ENCODE measurements at regions not wholly inside any gene's neighbourhood (a gene's known extent, or its start where the extent isn't known, plus 50 kb on each side); places are given as distances from the start of the nearest gene placed in this dataset.

DNA sequence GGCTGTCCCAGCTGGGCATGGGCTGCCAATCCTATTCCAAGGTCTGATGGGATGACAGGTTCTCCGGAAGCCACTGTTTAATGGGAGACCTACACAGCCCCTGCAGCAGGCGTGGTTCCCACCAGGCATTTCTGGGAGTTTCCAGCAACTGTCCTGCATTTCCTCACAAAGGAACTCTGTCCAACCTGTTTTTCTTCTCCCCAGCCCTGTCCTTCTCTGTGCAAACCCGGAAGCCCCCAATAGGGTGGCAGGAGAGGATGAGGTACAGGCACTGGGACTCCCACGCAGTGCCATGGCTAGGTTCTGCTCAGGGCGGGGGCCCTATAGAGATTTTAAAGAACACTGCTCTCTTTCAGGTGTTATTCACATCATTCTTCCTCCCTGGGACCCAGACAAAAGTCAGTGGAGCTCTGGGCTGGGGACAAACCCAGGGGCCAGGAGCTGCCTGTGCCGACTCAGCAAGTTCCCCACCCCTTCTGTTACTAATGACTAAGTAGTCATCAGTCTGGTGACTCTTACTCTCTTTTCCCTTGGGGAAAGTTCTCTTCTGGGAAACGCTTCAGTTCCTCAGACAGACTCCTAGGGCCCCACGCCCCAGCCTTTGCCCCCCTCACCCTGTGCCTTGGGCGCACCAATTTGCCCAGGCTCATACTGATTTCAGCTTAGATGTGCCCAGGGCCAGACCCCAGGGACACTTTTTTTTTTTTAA, 97.7 kb downstream of the CD47 start:
- TF ChIP-seq, protein P1, sequence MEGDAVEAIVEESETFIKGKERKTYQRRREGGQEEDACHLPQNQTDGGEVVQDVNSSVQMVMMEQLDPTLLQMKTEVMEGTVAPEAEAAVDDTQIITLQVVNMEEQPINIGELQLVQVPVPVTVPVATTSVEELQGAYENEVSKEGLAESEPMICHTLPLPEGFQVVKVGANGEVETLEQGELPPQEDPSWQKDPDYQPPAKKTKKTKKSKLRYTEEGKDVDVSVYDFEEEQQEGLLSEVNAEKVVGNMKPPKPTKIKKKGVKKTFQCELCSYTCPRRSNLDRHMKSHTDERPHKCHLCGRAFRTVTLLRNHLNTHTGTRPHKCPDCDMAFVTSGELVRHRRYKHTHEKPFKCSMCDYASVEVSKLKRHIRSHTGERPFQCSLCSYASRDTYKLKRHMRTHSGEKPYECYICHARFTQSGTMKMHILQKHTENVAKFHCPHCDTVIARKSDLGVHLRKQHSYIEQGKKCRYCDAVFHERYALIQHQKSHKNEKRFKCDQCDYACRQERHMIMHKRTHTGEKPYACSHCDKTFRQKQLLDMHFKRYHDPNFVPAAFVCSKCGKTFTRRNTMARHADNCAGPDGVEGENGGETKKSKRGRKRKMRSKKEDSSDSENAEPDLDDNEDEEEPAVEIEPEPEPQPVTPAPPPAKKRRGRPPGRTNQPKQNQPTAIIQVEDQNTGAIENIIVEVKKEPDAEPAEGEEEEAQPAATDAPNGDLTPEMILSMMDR (IDR thresholded peaks at IDR 0.05) = no peak
- no peak overlapping the region for H3K27ac ChIP-seq
- no peak for DNase-seq (ENCODE audit: low spot score)
- H3K4me3 ChIP-seq = no peak overlapping the region

DNA sequence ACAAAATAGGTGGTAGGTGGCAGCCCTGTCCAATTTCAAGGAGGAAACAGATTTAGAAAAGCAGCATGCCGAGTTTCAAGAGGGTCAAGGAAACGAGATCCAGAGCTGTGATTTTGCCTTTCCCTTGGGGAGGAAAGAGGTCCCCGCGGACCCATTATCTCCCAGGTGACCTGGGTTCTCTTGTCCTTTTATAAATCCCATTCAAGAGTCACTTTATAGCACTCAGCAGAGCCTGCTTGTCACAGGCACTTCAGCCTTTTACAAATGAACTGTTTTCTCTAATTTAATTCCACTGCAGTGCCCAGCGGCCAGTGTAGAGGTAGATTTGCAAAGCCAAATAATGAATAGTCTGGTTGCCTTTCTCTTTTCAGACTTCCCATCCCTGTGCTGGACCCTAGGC, 99.9 kb downstream of the CD47 start:
- no peak overlapping the region for H3K4me3 ChIP-seq
- H3K27ac ChIP-seq = no peak overlapping the region
- TF ChIP-seq, protein P1 (IDR thresholded peaks at IDR 0.05) = no peak
- no peak for DNase-seq (ENCODE audit: low spot score)

DNA sequence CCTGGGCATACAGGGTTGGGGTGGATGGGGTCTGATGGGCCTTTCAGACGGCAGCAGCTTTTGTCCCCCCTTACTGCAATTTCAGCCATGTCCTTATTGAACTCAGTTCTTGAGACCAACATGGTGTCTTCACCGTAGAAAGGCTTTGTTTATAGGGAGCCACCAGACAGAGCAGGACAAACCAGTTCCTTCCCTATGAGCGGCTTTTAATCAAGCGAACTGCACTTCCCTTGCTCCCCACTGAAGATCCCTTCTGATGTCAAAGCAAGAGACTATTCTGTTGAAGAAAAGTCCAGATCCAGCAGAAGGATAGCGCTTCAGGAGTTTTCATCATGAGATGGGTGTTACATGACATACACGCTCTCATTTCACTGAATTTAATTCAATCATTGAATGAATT, 100.4 kb downstream of the CD47 start:
- TF ChIP-seq, protein P1 (IDR thresholded peaks at IDR 0.05) = no peak
- no peak for DNase-seq (ENCODE audit: low spot score)
- Histone ChIP-seq H3K27ac (no peak overlapping the region), H3K4me3 (no peak overlapping the region)

DNA sequence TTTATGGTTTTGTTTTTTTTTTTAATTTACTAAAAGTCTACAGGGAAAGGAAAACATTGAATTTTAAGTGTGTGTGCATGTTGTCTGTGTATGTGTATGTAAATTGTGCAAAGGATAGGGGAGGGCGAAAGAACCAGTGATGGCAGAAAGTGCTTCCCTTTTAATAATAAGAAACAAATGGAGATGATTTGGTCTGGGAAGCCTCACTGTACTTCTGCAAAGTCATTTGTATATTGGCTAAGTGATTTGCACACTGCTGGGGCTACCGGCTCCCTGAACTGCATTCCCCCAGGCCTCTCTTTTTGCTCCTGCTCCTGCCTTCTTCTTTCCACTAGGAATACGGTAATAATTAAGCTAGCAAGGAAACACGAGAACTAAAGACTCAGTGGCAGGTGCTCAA, 101.2 kb downstream of the CD47 start:
- TF ChIP-seq, protein P1 (IDR thresholded peaks at IDR 0.05) = no peak

GRCh38 chr3:107988460-107989175, 102.2 kb downstream of the CD47 start:
- Histone ChIP-seq H3K4me3 (no peak overlapping the region), H3K27ac (peak overlapping the region in 1 of 2 donors; percentile 37)
- TF ChIP-seq, protein P1 (IDR thresholded peaks at IDR 0.05) = no peak
- DNase-seq (ENCODE audit: low spot score) = no peak

More for the DNA sequence above, 101.2 kb downstream of the CD47 start:
- H3K27ac ChIP-seq = no peak overlapping the region
- no peak for DNase-seq (ENCODE audit: low spot score)
- H3K4me3 ChIP-seq = no peak overlapping the region

DNA sequence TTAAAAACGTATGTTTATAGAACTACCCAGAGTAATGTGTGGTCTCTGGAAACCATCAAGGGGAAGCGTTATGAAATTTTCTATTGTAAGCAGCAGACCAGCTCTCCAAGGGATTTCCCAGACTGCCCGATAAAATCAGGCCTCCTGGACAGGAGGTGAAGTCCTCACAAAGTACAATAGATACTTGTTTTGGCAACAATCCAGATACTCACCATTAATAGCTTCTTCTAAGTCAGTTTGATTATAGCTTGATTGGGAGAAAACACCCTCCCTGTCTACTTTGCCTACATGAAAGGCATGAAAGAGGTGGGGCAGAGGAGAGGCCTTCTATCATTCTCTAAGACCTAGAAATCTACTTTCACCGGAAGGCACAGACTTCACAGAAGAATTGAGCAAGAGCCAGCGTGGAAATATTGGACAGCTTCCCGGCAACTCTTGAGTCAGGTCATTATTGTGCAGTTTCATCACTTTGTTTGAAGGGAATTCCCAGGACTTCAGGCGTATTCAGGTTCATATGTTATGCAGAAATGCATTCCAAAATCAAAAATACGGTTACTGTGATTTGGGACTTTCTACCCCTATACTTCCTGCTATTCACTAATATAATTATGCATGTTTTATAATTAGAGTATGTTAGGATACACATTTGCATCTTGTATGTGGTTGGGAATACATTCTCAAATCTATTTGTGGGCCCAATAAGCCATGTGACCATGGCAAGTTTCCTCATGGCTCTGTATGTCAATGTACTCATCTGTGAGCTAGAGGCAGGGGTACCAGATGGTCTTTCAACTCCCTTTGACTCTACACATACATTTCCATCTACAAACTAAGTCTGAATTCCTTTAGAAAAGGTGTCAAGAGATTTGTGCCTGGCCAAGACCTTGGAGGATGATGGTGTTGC, 103.5 kb downstream of the CD47 start:
- peak; percentile 83 for DNase-seq (ENCODE audit: low spot score)
- Histone ChIP-seq H3K27ac (peak overlapping the region; percentile 45 to 61), H3K4me3 (no peak overlapping the region)
- TF ChIP-seq, protein P1 (IDR thresholded peaks at IDR 0.05) = no peak

Measured in coronary artery (tissue), 2 donors.